ENCODE measurements at regions not wholly inside any gene's neighbourhood (a gene's known extent, or its start where the extent isn't known, plus 50 kb on each side); places are given as distances from the start of the nearest gene placed in this dataset.

- H3K4me3 Mint-ChIP-seq, result no peak overlapping the region
- DNase-seq, result no peak
- no peaks in the 10 kb centered on the region for H3K4me1 Mint-ChIP-seq
- H3K9me3 Mint-ChIP-seq, result no peaks in the 10 kb centered on the region
- no peaks in the 10 kb centered on the region for H3K36me3 Mint-ChIP-seq (ENCODE audit: low read depth)
- POLR2A ChIA-PET, result no interaction called here
- H3K27me3 Mint-ChIP-seq, result peaks cover 4% of the 10 kb centered on the region
- H3K27ac Mint-ChIP-seq, result no peak overlapping the region
- CTCF ChIA-PET, result no interaction called here
Observed at GRCh38 chrX:40459571-40460158, 121.1 kb upstream of the ATP6AP2 start.

GRCh38 chrX:40457406-40457805, 123.4 kb upstream of the ATP6AP2 start:
- Mint-ChIP-seq H3K4me1 (no peaks in the 10 kb centered on the region), H3K4me3 (no peak overlapping the region), H3K36me3 (ENCODE audit: low read depth) (no peaks in the 10 kb centered on the region), H3K27ac (no peak overlapping the region), H3K9me3 (no peaks in the 10 kb centered on the region), H3K27me3 (peaks cover 4% of the 10 kb centered on the region)
- ChIA-PET CTCF (no interaction called here), POLR2A (no interaction called here)
- no peak for DNase-seq

- no peaks in the 10 kb centered on the region for H3K9me3 Mint-ChIP-seq
- ChIA-PET POLR2A (no interaction called here), CTCF (no interaction called here)
- H3K27ac Mint-ChIP-seq, result no peak overlapping the region
- no peaks in the 10 kb centered on the region for H3K36me3 Mint-ChIP-seq (ENCODE audit: low read depth)
- H3K4me1 Mint-ChIP-seq, result no peaks in the 10 kb centered on the region
- no peak for DNase-seq
- no peak overlapping the region for H3K4me3 Mint-ChIP-seq
- H3K27me3 Mint-ChIP-seq, result peaks cover 1% of the 10 kb centered on the region
Observed at GRCh38 chrX:40452031-40452430, 128.7 kb upstream of the ATP6AP2 start.

- no peak for DNase-seq
- Mint-ChIP-seq H3K9me3 (no peaks in the 10 kb centered on the region), H3K27ac (no peak overlapping the region), H3K4me1 (no peaks in the 10 kb centered on the region), H3K4me3 (no peak overlapping the region), H3K27me3 (peaks cover 1% of the 10 kb centered on the region), H3K36me3 (ENCODE audit: low read depth) (no peaks in the 10 kb centered on the region)
- ChIA-PET POLR2A (no interaction called here), CTCF (no interaction called here)
Observed at GRCh38 chrX:40449956-40450706, 130.6 kb upstream of the ATP6AP2 start.

- no peaks in the 10 kb centered on the region for H3K9me3 Mint-ChIP-seq
- no peaks in the 10 kb centered on the region for H3K36me3 Mint-ChIP-seq (ENCODE audit: low read depth)
- DNase-seq, result no peak
- no peak overlapping the region for H3K27ac Mint-ChIP-seq
- CTCF ChIA-PET, result no interaction called here
- H3K4me3 Mint-ChIP-seq, result no peak overlapping the region
- H3K4me1 Mint-ChIP-seq, result no peaks in the 10 kb centered on the region
- H3K27me3 Mint-ChIP-seq, result peaks cover 1% of the 10 kb centered on the region
- POLR2A ChIA-PET, result no interaction called here
Observed at GRCh38 chrX:40449396-40449795, 131.4 kb upstream of the ATP6AP2 start.

GRCh38 chrX:40448793-40449192, 132.0 kb upstream of the ATP6AP2 start:
- Mint-ChIP-seq H3K36me3 (ENCODE audit: low read depth) (no peaks in the 10 kb centered on the region), H3K4me1 (no peaks in the 10 kb centered on the region), H3K9me3 (no peaks in the 10 kb centered on the region), H3K4me3 (no peak overlapping the region), H3K27me3 (peaks cover 1% of the 10 kb centered on the region), H3K27ac (no peak overlapping the region)
- POLR2A ChIA-PET, result no interaction called here
- CTCF ChIA-PET, result no interaction called here
- DNase-seq, result no peak

- no peak for DNase-seq
- Mint-ChIP-seq H3K27me3 (peaks cover 1% of the 10 kb centered on the region), H3K36me3 (ENCODE audit: low read depth) (no peaks in the 10 kb centered on the region), H3K9me3 (no peaks in the 10 kb centered on the region), H3K4me1 (no peaks in the 10 kb centered on the region), H3K27ac (no peak overlapping the region), H3K4me3 (no peak overlapping the region)
- POLR2A ChIA-PET, result no interaction called here
- CTCF ChIA-PET, result no interaction called here
Observed at GRCh38 chrX:40446921-40447320, 133.8 kb upstream of the ATP6AP2 start.

- CTCF ChIA-PET, result no interaction called here
Observed at GRCh38 chrX:40445691-40446090, 135.1 kb upstream of the ATP6AP2 start.

GRCh38 chrX:40444798-40445496, 135.8 kb upstream of the ATP6AP2 start:
- Mint-ChIP-seq H3K4me3 (no peak overlapping the region), H3K36me3 (ENCODE audit: low read depth) (no peaks in the 10 kb centered on the region), H3K27me3 (no peaks in the 10 kb centered on the region), H3K4me1 (no peaks in the 10 kb centered on the region), H3K27ac (no peak overlapping the region), H3K9me3 (no peaks in the 10 kb centered on the region)
- POLR2A ChIA-PET, result no interaction called here
- DNase-seq, result no peak
- CTCF ChIA-PET, result no interaction called here

More at GRCh38 chrX:40445691-40446090, 135.1 kb upstream of the ATP6AP2 start:
- Mint-ChIP-seq H3K27ac (no peak overlapping the region), H3K9me3 (no peaks in the 10 kb centered on the region), H3K36me3 (ENCODE audit: low read depth) (no peaks in the 10 kb centered on the region), H3K4me1 (no peaks in the 10 kb centered on the region), H3K27me3 (no peaks in the 10 kb centered on the region), H3K4me3 (no peak overlapping the region)
- DNase-seq, result no peak
- POLR2A ChIA-PET, result no interaction called here

- CTCF ChIA-PET, result no interaction called here
- Mint-ChIP-seq H3K4me1 (peaks cover 2% of the 10 kb centered on the region), H3K9me3 (no peaks in the 10 kb centered on the region), H3K27me3 (no peaks in the 10 kb centered on the region), H3K4me3 (no peak overlapping the region), H3K27ac (no peak overlapping the region), H3K36me3 (ENCODE audit: low read depth) (no peaks in the 10 kb centered on the region)
- POLR2A ChIA-PET, result no interaction called here
- DNase-seq, result no peak
Observed at GRCh38 chrX:40444133-40444532, 136.6 kb upstream of the ATP6AP2 start.

- no peaks in the 10 kb centered on the region for H3K36me3 Mint-ChIP-seq (ENCODE audit: low read depth)
- DNase-seq, result no peak
- CTCF ChIA-PET, result no interaction called here
- POLR2A ChIA-PET, result no interaction called here
- H3K27me3 Mint-ChIP-seq, result no peaks in the 10 kb centered on the region
- no peaks in the 10 kb centered on the region for H3K9me3 Mint-ChIP-seq
- H3K27ac Mint-ChIP-seq, result no peak overlapping the region
- peaks cover 2% of the 10 kb centered on the region for H3K4me1 Mint-ChIP-seq
- H3K4me3 Mint-ChIP-seq, result no peak overlapping the region
Observed at GRCh38 chrX:40440866-40441265, 139.9 kb upstream of the ATP6AP2 start.

GRCh38 chrX:40439625-40440532, 140.9 kb upstream of the ATP6AP2 start:
- Mint-ChIP-seq H3K9me3 (no peaks in the 10 kb centered on the region), H3K36me3 (ENCODE audit: low read depth) (no peaks in the 10 kb centered on the region), H3K4me3 (no peak overlapping the region), H3K27me3 (no peaks in the 10 kb centered on the region), H3K4me1 (peaks cover 2% of the 10 kb centered on the region), H3K27ac (no peak overlapping the region)
- DNase-seq, result no peak
- CTCF ChIA-PET, result no interaction called here
- POLR2A ChIA-PET, result interaction anchor here (1.1 kb wide), 1 partner anchor 25 kb away, joined by 3 read pairs; no protein-coding TSS in a partner anchor

- H3K36me3 Mint-ChIP-seq (ENCODE audit: low read depth), result no peaks in the 10 kb centered on the region
- CTCF ChIA-PET, result no interaction called here
Observed at GRCh38 chrX:40437348-40437747, 143.4 kb upstream of the ATP6AP2 start.

More at GRCh38 chrX:40437348-40437747, 143.4 kb upstream of the ATP6AP2 start:
- POLR2A ChIA-PET, result no interaction called here
- H3K27ac Mint-ChIP-seq, result no peak overlapping the region
- no peaks in the 10 kb centered on the region for H3K27me3 Mint-ChIP-seq
- no peak overlapping the region for H3K4me3 Mint-ChIP-seq
- peaks cover 2% of the 10 kb centered on the region for H3K4me1 Mint-ChIP-seq
- DNase-seq, result no peak
- no peaks in the 10 kb centered on the region for H3K9me3 Mint-ChIP-seq
